ENCODE measurements at regions not wholly inside any gene's neighbourhood (a gene's known extent, or its start where the extent isn't known, plus 50 kb on each side); places are given as distances from the start of the nearest gene placed in this dataset.
"Not testable (repeated sequence)": the region's sequence is repeated elsewhere in the genome, so short reads cannot be mapped to it uniquely, and the experiment has no call there.

DNA sequence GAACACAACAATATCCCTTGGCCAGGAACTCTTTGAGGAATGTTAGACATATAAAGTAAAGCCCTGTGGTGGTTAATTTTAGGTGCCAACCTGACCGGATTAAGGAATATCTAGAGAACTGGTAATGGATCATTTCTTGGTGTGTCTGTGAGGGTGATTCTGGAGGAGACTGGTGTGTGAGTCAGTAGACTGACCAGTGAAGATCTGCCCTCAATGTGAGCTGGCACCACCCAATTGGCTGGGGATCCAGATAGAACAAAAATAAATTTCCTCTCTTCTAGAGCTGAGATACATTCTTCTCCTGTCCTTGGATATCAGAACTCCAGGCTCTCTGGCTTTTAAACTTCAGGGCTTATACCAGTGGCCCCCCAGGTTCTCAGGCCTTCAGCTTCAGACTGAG lies 56.2 kb upstream of the TNPO1 start:
- DNase-seq (ENCODE audit: low spot score) = no peak

DNA sequence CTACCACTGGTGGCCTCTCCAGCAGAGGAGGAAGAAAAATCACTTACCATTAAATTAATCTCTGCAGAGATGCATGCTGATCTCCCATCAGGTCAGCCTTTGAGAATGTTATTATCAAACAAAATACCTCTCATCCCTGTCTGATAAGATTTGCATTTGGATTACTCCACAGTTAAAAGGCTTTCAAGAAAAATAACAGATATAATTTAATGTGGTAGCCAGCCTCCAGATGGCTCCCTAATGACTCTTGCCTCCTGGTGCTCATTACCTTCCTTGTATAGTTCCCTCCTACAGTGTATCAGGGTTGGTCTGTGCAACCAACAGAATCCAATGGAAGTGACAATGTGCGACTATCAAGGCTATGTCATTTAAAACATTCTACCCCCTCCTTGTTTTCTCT lies 63.6 kb upstream of the TNPO1 start:
- DNase-seq (ENCODE audit: low spot score) = no peak

DNA sequence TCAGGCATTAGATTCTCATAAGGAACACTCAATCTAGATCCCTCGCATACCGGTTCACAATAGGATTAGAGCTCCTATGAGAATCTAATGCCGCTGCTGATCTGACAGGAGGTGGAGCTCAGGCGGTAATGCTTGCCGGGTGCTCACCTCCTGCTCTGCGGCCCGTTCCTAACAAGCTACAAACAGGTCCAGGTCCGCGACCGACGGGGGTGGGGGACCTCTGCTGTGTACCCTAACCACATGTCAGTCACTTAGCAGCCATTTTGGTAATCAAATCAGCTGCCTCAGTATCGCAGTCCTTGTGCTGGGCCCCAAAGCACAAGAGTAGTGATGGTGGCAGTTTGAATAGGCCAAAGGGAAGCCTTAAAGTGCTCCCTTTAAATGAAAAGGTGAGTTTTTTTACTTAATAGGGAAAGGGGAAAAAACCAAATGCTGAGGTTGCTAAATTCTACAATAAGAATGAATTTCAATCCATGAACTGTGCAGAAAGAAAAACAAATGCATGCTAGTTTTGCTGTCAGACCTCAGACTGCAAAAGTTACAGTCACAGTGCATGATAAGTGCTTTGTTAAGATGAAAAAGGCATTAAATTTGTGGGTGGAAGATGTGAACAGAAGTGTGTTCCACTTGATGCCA lies 67.0 kb upstream of the TNPO1 start:
- DNase-seq (ENCODE audit: low spot score) = no peak

DNA sequence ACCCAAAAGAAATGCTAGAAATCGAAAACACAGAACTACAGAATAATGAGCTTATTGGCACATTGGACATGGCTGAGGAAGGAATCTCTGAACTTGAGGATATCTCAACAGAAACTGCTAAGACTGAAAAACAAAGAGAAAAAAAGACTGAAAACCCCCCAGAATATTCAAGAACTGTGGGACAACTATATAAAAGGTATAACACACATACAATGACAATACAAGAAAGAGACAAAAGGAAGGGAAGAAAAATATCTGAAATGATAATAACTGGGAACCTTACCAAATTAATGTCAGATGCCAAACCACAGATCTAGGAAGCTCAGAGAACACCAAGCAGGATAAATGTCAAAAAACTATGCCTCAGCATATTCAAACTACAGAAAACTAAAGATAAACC lies 68.6 kb upstream of the TNPO1 start:
- DNase-seq (ENCODE audit: low spot score) = no peak

DNA sequence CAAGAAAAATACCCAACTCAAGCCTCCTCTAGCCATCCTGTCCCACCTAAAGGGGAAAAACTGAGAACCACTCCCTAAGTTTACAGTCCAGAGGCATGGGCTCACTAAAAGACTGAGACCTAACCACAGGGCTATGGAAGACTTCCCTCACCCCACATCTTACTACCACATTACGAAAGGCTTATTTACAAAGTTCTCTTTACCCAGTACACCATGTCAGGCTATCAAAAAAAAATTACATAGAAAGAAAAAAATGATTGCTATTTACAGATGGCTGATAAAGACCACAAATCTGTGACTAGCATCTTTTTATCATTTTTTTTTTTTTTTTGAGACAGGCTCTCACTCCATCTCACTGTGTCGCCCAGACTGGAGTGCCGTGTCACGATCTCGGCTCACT lies 69.7 kb upstream of the TNPO1 start:
- no peak for DNase-seq (ENCODE audit: low spot score)

DNA sequence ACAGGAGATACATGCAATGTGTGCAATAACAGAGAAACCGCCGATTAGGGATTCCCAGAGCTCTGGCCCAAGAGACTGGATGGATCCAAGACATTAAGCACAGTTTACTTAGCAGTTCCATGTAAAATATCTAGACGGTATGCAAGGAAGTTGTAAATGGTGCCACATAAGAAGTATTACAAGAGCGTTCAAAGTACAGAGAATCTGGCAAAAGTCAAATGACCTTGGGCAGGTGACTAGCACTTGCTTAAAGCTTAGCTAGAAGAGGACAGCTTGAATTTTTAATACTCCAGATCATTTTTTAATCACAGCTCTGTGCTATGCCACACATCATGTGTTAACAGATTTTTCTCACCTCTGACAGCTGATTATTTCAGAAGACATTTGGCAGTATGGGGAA lies 72.3 kb upstream of the TNPO1 start:
- no peak for DNase-seq (ENCODE audit: low spot score)

DNA sequence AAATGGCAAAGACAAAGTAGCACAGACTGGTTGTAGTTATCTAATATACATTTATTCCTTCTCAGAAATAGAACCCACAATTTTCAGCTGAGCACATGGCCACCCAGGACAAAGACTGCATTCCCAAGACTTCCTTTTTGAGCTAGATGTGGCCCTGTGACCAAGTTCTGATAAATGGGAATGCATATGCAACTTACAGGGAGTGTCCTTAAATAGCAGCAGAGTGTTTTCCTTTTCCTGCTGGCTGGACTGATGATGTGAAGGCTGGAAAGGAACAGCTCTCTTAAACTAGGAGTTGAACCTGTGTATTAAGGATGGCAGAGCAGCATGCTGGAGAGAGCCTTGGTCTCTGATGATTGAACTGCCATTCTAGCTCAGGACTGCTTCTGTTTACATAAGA lies 74.7 kb upstream of the TNPO1 start:
- DNase-seq (ENCODE audit: low spot score) = no peak

DNA sequence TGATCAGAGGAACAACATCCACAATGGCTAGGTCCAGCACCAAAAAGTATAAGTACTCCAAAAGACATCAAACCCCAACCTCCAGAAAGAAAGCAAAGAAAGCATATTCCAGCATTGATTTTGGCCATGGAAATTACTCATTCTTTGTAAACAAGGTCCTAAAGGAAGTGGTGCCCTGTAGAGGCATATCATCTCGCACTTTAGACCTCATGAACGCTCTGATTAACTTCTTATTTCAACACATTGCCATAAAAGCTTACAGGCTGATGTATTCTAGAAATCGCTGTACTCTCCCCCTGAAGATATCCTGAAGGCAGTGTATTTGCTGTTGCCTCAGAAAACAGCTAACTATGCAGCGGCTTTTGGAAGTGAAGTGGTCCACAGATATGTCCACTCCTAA lies 82.7 kb upstream of the TNPO1 start:
- DNase-seq (ENCODE audit: low spot score) = no peak

DNA sequence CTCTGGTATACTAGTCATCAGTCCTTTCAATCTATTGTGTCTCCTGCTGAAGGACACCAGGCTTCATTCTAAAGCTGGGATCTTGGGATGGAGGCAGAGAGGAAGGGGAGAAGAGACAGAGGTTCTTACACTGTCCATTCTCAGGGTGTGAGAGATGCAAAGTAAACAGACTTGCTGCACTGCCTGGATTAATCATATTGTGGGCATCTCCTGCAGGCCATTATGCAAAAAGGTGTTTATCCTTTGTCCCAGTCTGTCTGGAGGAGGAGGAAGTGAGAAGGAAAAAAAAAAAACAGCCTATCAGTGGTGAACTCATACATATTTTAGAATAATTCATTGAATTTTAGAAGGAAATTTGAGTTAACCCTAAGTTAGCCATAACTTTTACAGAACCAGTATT lies 92.9 kb upstream of the TNPO1 start:
- DNase-seq (ENCODE audit: low spot score) = no peak

DNA sequence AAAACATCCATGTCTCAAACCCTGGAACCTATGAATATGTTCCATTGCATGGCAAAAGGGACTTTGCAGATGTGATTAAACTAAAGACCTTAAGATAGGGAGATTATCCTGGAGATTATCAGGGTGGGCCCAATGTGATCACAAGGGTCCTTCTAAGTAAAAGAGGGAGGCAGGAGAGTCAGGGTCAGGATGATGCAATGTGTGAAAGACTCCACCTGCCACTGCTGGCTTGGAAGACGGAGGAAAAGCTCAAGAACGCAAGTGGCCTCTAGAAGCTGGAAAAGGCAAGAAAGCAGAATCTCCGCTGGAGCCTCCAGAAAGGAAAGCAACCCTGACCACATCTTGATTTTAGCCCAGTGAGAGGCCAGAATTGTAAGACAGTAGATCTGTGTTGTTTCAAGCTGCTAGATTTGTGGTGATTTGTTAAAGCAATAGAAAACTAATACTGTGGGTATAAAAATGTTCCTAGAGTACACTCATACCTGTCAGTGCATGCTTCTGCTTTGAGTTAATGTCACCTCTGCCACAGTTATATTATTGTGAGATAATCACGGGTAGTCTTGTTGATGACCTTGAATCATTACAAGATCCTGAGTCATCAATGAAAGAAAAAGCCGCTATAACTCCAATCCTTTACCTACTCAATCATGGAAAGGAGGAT lies 93.5 kb upstream of the TNPO1 start:
- no peak for DNase-seq (ENCODE audit: low spot score)

DNA sequence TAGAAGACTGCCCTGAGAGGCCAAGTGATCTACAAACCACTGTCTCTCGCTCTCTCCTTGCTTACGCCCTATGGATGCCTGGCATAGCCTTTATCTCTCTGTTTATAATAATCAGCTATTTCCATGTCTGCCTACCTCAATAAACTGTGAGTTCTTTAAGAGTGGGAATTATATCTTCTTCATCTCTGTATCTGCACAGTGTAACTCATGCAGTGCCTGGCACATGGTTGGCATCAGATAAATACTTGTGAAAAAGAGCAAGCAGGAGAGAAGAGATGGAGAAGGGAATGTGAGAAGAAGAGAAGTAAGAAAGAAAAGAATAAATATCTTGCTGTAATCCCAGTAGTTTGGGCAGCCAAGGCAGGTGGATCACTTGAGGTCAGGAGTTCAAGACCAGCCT lies 94.6 kb upstream of the TNPO1 start:
- DNase-seq (ENCODE audit: low spot score) = no peak

DNA sequence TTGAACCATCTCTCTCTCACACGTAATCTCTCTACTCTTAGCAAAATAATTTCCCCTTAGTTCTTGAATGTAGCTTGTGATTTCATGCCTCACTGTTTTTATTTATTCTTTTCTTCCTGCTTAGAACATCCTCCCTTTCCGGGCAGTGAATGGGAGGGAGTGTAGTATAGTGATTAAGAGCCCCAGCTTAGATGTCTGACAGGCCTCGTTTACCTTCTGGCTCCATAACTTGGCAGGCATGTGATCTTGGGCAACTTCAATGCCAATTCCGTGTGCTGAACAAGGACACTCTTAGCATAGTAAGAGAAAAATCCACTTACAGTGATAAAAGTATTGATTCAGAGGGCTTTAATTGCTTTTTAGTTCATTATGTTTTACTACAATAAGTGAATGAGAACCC lies 96.3 kb upstream of the TNPO1 start:
- DNase-seq (ENCODE audit: low spot score) = no peak

DNA sequence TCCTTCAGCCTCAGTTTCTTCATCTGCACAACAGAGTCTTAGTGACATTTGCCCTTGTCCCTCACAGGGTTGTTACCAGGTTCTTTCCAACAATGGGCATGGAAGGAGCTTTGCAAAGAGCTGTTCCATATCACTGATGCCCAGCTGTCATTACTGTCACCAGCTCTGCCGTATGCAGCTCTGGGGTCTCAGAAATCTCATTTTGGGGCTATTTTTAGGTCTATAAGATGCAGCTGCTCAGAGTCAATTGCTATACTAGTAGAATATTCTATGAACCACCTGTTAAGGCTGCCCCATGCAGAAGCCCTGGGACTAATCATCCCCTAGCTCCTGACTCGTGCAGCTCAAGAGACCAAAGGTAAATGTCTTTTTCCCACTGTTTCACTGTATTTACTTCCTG lies 105.1 kb upstream of the TNPO1 start:
- DNase-seq (ENCODE audit: low spot score) = no peak

DNA sequence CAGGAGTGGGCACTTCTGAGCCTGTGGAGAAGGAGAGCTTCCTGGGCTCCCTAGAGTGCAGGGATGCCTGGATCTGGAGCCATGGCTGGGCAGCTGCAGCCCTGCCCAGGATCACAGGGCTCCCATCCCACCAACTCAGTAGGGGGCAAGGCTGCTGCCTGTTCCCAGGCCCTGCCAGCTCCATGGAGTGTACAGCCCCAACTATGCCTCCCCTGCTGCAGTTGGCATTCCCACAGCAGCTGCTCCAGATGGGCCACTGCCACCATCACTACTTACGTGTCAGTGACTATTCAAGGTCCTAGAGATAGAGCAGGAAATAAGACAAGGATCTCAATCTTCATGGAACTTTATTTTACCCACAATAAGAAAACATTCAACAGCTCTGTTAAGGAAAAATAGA lies 107.1 kb upstream of the TNPO1 start:
- DNase-seq (ENCODE audit: low spot score) = no peak

DNA sequence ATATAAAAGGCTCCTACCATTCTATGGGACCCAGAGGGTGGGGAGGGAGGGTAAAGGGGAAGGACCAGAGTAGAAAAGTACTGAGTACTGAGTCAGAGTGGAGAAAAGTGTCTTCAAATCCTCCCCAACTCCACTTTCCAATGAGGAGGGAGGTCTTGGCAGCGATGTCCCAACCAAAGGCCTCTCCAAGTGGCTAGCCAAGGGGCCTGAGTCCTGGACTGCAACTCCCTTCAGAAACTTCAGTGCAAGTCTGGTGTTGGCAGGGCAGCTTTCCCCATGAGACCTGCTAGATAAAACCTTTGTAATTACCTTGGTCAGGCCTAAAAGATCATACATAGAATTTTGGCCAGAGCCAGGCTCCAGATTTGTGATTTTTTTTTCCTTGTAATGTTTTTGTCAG lies 111.3 kb upstream of the TNPO1 start:
- no peak for DNase-seq (ENCODE audit: low spot score)

DNA sequence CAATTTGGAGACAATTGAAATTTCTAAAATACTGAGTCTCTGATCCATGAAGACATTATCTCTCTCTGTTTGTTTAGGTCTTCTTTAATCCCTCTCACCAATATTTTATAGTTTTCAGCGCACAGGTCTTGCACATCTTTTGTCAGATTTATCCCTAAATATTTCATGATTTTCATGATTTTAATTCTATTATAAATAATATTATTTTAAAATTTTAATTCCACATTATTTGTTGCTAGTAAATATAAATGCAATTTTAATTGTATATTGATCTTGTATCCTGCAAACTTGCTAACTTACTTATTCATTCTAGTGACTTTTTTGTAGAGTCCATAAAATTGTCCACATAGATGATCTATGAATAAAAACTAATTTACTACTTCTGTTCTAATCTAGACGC lies 112.6 kb upstream of the TNPO1 start:
- no peak for DNase-seq (ENCODE audit: low spot score)

DNA sequence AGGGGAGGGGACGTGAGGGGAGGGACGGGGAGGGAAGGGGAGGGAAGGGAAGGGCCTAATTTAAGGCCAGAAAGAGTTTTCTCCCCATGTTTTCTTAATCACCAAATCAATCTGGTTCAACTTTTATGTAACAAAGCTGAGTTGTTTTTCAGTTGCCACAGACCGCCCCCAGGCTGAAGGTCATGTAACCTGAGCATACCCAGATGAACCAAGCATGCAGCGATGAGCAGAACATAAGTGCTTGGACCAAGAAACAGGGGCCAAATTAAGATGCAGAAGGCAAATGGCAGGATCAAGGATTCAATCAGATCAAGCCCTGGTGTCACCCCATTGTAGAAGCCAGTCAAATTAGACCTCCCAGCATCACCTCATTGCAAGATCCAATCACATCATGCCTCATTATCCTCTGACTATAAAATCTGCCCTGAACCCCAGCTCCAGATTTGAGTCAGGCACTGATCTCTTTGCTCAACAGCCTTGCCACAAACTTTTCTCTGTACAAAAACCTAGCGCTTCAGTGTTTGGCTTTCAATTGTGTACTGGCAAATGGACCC lies 113.5 kb upstream of the TNPO1 start:
- no peak for DNase-seq (ENCODE audit: low spot score)

DNA sequence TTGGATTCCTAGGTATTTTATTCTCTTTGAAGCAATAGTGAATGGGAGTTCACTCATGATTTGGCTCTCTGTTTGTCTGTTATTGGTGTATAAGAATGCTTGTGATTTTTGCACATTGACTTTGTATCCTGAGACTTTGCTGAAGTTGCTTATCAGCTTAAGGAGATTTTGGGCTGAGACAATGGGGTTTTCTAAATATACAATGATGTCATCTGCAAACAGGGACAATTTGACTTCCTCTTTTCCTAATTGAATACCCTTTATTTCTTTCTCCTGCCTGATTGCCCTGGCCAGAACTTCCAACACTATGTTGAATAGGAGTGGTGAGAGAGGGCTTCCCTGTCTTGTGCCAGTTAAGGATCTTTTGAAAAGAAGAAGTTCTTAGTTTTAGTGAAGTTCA lies 114.4 kb upstream of the TNPO1 start:
- DNase-seq (ENCODE audit: low spot score) = not testable (repeated sequence)

DNA sequence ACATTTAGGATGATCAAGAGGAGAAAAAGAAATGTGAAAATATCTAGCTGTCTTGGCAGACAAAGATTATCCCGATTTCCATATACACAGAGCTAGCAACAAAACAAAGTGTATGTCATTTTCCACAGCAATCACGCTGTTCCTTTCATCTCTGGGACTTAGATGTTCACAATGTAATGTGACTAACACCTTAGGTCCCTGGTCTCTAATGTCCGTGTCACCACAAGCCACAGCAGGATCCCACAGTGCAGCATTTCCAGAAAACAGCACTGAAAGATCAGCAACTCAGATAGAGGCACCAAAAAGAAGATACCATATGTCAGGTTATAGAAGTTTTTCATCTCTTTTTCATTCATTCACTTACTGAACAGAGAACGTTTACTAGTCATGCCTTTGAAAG lies 118.0 kb upstream of the TNPO1 start:
- no peak for DNase-seq (ENCODE audit: low spot score)

DNA sequence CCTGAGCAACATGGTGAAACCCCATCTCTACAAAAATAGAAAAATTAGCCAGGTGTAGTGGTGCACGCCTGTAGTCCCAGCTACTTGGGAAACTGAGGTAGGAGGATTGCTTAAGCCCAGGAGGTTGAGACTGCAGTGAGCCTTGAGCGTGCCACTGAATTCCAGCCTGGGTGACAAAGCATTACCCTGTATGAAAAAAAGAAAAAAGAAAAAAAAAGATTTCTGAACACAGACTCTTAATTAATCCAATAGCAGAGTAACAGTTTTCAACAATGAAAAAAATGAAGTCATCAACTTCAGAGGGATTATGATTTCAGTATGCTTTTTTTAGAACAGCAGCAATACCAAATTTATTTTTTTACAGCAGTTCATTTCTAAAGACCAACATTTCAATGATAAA lies 118.8 kb upstream of the TNPO1 start:
- DNase-seq (ENCODE audit: low spot score) = no peak

DNA sequence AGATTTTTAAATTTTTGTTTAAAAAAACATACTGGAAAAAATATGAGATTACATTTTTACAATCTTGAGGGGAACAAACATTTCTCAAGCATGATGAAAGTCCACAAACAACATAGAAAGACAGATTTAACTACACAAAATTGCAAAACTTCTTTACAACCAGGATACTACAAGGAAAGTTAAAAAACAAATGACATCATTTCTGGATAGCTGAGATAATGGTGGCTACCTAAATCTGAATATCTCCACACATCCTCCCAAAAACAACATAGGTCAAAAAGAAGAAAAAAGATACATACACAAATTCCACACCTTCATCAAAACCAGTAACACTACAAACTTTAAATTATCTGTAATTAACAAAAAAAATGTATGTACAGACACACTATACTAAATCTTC lies 120.8 kb upstream of the TNPO1 start:
- no peak for DNase-seq (ENCODE audit: low spot score)

DNA sequence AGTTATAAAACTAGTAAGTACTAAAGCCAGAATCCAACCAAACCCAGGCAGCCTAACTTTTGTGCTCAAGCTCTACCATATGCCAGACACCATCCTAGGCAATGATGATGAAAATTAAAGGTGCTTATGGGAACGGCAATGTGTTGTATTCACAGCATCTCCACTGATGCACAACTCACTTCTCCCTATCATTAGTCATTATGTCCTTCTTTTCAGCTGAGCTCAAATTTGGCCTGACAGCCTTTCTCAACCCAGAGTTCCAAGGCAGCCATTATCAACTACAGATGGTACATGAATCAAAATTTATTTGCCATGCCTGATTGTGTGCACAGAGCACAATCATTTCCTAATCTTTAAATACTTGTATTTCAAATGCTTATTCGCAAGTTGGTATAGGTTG lies 121.6 kb upstream of the TNPO1 start:
- DNase-seq (ENCODE audit: low spot score) = no peak

DNA sequence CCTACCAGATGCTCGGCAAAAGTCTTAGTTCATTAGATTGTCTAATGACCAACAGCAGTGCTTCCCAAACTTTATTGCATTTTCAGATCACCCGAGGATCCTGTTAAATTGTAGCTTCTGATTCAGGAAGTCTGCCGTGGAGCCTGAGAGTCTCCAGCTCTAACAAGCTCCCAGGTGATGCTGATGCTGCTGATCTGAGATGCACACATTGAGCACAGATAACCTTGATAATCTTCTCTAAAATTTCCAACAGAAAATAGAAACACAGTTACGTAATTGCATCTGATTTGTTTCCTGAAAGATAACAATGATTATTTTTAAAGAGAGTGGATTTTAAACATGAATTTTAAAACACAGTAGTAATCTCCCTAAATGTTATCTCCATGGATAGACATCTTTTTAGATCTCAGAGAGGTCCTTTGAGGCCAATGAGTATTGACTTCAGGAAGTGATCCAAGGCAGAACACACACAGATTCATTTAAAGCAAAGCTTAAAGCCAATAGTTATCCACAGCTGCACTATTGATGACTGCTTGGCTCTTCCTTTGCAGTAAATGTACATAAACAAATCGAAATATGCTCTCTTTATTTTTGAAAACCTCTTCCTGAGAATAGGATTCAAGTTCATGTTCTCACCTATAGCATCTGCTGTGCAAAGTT lies 122.8 kb upstream of the TNPO1 start:
- DNase-seq (ENCODE audit: low spot score) = no peak
